Mesenchymal stem cell (in vitro differentiated cells and primary cell): ENCODE measurements at regions not wholly inside any gene's neighbourhood (a gene's known extent, or its start where the extent isn't known, plus 50 kb on each side); places are given as distances from the start of the nearest gene placed in this dataset.

Source experiments
- DNase-seq: peaks from one replicate; pipeline ENCODE4 v3.0.0-alpha.2; 2013
- H2AFZ ChIP-seq: one replicate; pipeline ENCODE4 v1.6.1; 2013; ENCODE audit warnings: low read depth, mild to moderate bottlenecking, control low read depth, inconsistent platforms, low read length, moderate library complexity
- H2AK5ac ChIP-seq: 2 replicates; pipeline ENCODE4 v1.6.1; 2013; ENCODE audit warnings: low read length, moderate library complexity, mild to moderate bottlenecking, inconsistent platforms; ENCODE audit not compliant: severe bottlenecking
- H2BK120ac ChIP-seq: one replicate; pipeline ENCODE4 v1.6.1; 2013; ENCODE audit warnings: low read depth, mild to moderate bottlenecking, inconsistent platforms, low read length, moderate library complexity
- H2BK12ac ChIP-seq, 2 experiments: one replicate each; pipeline ENCODE4 v1.6.1; 2013; ENCODE audit warnings: inconsistent platforms in 2 of 2, low read length in 2 of 2, mild to moderate bottlenecking in 2 of 2, moderate library complexity in 2 of 2, control low read depth in 1 of 2
- H2BK15ac ChIP-seq: one replicate; pipeline ENCODE4 v1.6.1; 2013; ENCODE audit warnings: mild to moderate bottlenecking, low read depth, inconsistent platforms; ENCODE audit not compliant: poor library complexity, severe bottlenecking
- H2BK5ac ChIP-seq: 2 replicates; pipeline ENCODE4 v1.6.1; 2013; ENCODE audit warnings: low read depth, mild to moderate bottlenecking, low read length, control low read depth, inconsistent platforms; ENCODE audit not compliant: poor library complexity, severe bottlenecking
- H3K14ac ChIP-seq, 2 experiments: one replicate each; pipeline ENCODE4 v1.6.1; 2013; ENCODE audit warnings: inconsistent platforms in 2 of 2, low read length in 2 of 2, control low read depth in 1 of 2, mild to moderate bottlenecking in 1 of 2, moderate library complexity in 1 of 2
- H3K18ac ChIP-seq, 2 experiments: one replicate each; pipeline ENCODE4 v1.6.1; 2013; ENCODE audit warnings: inconsistent platforms in 2 of 2, low read length in 2 of 2, control low read depth in 1 of 2, low read depth in 1 of 2, mild to moderate bottlenecking in 1 of 2
- H3K23ac ChIP-seq, 2 experiments: one replicate each; pipeline ENCODE4 v1.6.1; 2013; ENCODE audit warnings: inconsistent platforms in 2 of 2, low read length in 2 of 2, mild to moderate bottlenecking in 2 of 2, moderate library complexity in 2 of 2, control low read depth in 1 of 2
- H3K27ac ChIP-seq: 2 replicates; pipeline ENCODE4 v1.5.1; 2013; ENCODE audit warnings: mild to moderate bottlenecking, moderate library complexity, low read length, control low read depth, inconsistent platforms; ENCODE audit not compliant: poor library complexity, severe bottlenecking
- H3K27me3 ChIP-seq, 2 experiments: 2 replicates each; pipeline versions ENCODE4 v1.6.1 to v1.7.0; 2013; ENCODE audit warnings: low read length in 2 of 2, mild to moderate bottlenecking in 2 of 2, moderate library complexity in 2 of 2, control low read depth in 1 of 2, inconsistent platforms in 1 of 2; ENCODE audit not compliant: control insufficient read depth in 1 of 2, insufficient read depth in 1 of 2
- H3K36me3 ChIP-seq, 2 experiments: 2 replicates each; pipeline versions ENCODE4 v1.6.1 to v1.7.0; 2013; ENCODE audit warnings: low read length in 2 of 2, control low read depth in 1 of 2, inconsistent platforms in 1 of 2, low read depth in 1 of 2, mild to moderate bottlenecking in 1 of 2; ENCODE audit not compliant: insufficient read depth in 2 of 2, control insufficient read depth in 1 of 2
- H3K4ac ChIP-seq, 2 experiments: one replicate each; pipeline ENCODE4 v1.6.1; 2013; ENCODE audit warnings: inconsistent platforms in 2 of 2, low read length in 2 of 2, mild to moderate bottlenecking in 2 of 2, moderate library complexity in 2 of 2, control low read depth in 1 of 2, low read depth in 1 of 2
- H3K4me1 ChIP-seq: 2 replicates; pipeline ENCODE4 v1.6.1; 2013; ENCODE audit warnings: low read depth, low read length, control low read depth; ENCODE audit not compliant: control insufficient read depth, insufficient read depth
- H3K4me2 ChIP-seq: 2 replicates; pipeline ENCODE4 v1.6.1; 2013; ENCODE audit warnings: low read length, mild to moderate bottlenecking, inconsistent platforms; ENCODE audit not compliant: poor library complexity, severe bottlenecking
- H3K4me3 ChIP-seq, 2 experiments: 2 replicates each; pipeline versions ENCODE4 v1.5.1 to v1.7.0; 2013; ENCODE audit warnings: low read length in 2 of 2, mild to moderate bottlenecking in 2 of 2, control low read depth in 1 of 2, low read depth in 1 of 2; ENCODE audit not compliant: insufficient read depth in 1 of 2
- H3K79me1 ChIP-seq: replicated peaks from 2 replicates; pipeline ENCODE4 v1.6.1; 2013; ENCODE audit warnings: mild to moderate bottlenecking, control low read depth, low read length, inconsistent platforms; ENCODE audit not compliant: poor library complexity, severe bottlenecking
- H3K9ac ChIP-seq: 2 replicates; pipeline ENCODE4 v1.7.0; 2013; ENCODE audit warnings: mild to moderate bottlenecking, low read length, moderate library complexity
- H3K9me3 ChIP-seq: 2 replicates; pipeline ENCODE4 v1.7.0; 2013; ENCODE audit warnings: mild to moderate bottlenecking, low read length; ENCODE audit not compliant: control insufficient read depth
- H4K8ac ChIP-seq: one replicate; pipeline ENCODE4 v1.6.1; 2013; ENCODE audit warnings: inconsistent platforms, mild to moderate bottlenecking, low read length, moderate library complexity
- H4K91ac ChIP-seq: one replicate; pipeline ENCODE4 v1.6.1; 2013; ENCODE audit warnings: mild to moderate bottlenecking, low read length, inconsistent platforms
- WGBS: methylation state at CpG from one replicate; pipeline ENCODE4 v1.1.7; 2013; ENCODE audit warnings: mixed read lengths; 5-methylcytosine and 5-hydroxymethylcytosine counted together

DNA sequence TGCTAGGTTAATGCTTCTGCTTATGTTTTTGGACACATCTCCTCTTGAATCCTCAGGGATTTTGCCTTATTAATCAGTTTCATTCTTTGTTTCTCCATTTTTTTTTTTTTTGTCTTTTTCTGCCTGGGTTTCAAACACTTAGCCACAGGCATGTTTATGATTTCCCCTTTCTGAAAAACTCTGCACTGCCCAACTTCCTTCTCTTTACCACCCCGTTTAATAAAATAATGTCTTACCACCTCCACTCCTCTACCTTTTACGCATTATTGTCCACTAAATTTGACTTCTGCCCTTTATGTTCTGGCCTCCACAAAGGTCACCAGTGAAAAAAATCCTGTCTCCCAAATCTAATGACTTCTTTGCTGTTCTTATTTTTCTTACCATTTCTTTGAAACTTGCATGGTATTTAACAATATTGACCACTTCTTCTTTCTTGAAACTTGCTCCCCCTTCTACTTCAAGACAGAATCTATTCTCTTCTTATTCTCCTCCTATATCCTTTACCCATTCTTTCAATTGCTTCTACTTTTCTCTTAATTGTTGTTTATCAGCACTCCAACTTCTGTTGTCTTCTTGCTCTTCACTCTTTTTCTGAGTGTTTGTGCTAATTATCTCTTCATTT lies 150.3 kb downstream of the TNFSF18 start:
- H3K18ac ChIP-seq: peak overlapping the region in 1 of 2 experiments; percentile 79
- no peak overlapping the region for H2BK15ac ChIP-seq
- no peak overlapping the region for H2AFZ ChIP-seq
- peak overlapping the region; percentile 73 for H2AK5ac ChIP-seq
- WGBS: 74% methylated on average over 2 of the region's 2 CpGs
- no peaks in the 10 kb centered on the region for H3K27me3 ChIP-seq
- H3K4me1 ChIP-seq: no peaks in the 10 kb centered on the region
- H2BK5ac ChIP-seq: no peak overlapping the region
- H3K4ac ChIP-seq: peak overlapping the region in 1 of 2 experiments; percentile 51
- no peak overlapping the region for H4K8ac ChIP-seq
- no peaks in the 10 kb centered on the region for H3K79me1 ChIP-seq
- H4K91ac ChIP-seq: no peak overlapping the region
- no peak for DNase-seq
- no peak overlapping the region for H3K4me3 ChIP-seq
- H3K27ac ChIP-seq: no peak overlapping the region
- H3K14ac ChIP-seq: no peak overlapping the region
- H3K23ac ChIP-seq: no peak overlapping the region
- H2BK120ac ChIP-seq: peak overlapping the region; percentile 85
- no peak overlapping the region for H2BK12ac ChIP-seq
- no peak overlapping the region for H3K9ac ChIP-seq
- no peaks in the 10 kb centered on the region for H3K9me3 ChIP-seq
- no peaks in the 10 kb centered on the region for H3K36me3 ChIP-seq
- H3K4me2 ChIP-seq: no peak overlapping the region

DNA sequence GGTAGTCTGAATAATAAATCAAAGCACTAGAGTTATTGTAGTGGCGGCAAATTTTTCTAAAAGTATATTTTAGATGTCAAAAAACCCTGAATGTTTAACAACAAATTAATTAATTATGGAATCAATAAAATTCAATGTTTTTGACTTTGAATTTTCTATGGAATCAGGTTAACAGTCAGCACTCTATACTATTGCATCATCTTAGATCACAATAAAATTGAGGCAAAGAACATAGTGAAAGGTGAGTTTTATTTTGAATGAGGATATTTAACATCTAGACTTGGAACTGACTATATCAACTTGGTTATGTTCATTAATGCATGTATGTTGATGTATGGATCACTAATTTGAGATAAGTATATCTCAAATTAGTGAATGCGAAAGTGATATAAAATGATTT lies 148.5 kb downstream of the TNFSF18 start:
- Histone ChIP-seq H2AK5ac (no peak overlapping the region), H3K4ac (no peak overlapping the region), H3K4me2 (no peak overlapping the region), H3K27me3 (no peaks in the 10 kb centered on the region), H3K9me3 (no peaks in the 10 kb centered on the region), H2BK12ac (no peak overlapping the region), H4K91ac (no peak overlapping the region), H3K18ac (no peak overlapping the region), H2BK5ac (no peak overlapping the region), H3K9ac (no peak overlapping the region), H3K23ac (no peak overlapping the region), H3K79me1 (no peaks in the 10 kb centered on the region), H2AFZ (no peak overlapping the region), H3K36me3 (no peaks in the 10 kb centered on the region), H2BK15ac (no peak overlapping the region), H2BK120ac (no peak overlapping the region), H4K8ac (no peak overlapping the region), H3K14ac (no peak overlapping the region), H3K4me1 (no peaks in the 10 kb centered on the region), H3K27ac (no peak overlapping the region), H3K4me3 (no peak overlapping the region)
- WGBS: 100% methylated on average over 1 of the region's 2 CpGs
- no peak for DNase-seq

DNA sequence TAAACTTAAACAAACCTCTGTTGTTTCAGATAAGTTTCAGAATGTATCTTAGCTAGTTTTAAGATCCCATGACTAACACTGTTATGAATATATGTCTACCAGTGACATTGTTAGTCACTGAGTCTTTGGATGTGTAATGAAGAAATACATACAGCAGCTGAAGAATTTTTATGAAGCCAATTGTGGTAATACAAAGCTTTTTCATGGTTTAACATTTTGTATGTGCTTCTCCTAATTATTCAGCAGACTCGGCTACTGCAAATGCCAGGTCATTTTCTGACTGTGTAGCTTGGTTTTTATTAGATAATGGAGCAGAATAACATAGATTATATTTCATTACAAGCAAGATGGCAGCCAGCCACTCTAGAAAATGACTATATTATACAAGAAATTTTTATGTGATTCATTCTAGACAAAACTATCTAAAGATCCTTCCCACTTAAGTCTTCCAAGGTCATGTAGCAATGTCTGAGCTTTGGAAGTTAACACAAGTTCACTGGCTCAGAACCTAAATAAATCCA lies 147.8 kb downstream of the TNFSF18 start:
- Histone ChIP-seq H3K9me3 (no peaks in the 10 kb centered on the region), H2BK12ac (no peak overlapping the region), H2BK15ac (no peak overlapping the region), H3K36me3 (no peaks in the 10 kb centered on the region), H3K4ac (no peak overlapping the region), H3K27ac (peak overlapping the region; percentile 78), H3K27me3 (no peaks in the 10 kb centered on the region), H4K8ac (no peak overlapping the region), H4K91ac (no peak overlapping the region), H3K4me1 (no peaks in the 10 kb centered on the region), H3K18ac (no peak overlapping the region), H3K4me2 (no peak overlapping the region), H2AFZ (no peak overlapping the region), H2BK120ac (no peak overlapping the region), H2AK5ac (no peak overlapping the region), H2BK5ac (peak overlapping the region; percentile 19), H3K14ac (no peak overlapping the region), H3K23ac (no peak overlapping the region), H3K9ac (no peak overlapping the region), H3K4me3 (no peak overlapping the region), H3K79me1 (no peaks in the 10 kb centered on the region)
- DNase-seq: peak; percentile 73
- WGBS: no CpG with 5 or more reads among the region's 1 CpG

DNA sequence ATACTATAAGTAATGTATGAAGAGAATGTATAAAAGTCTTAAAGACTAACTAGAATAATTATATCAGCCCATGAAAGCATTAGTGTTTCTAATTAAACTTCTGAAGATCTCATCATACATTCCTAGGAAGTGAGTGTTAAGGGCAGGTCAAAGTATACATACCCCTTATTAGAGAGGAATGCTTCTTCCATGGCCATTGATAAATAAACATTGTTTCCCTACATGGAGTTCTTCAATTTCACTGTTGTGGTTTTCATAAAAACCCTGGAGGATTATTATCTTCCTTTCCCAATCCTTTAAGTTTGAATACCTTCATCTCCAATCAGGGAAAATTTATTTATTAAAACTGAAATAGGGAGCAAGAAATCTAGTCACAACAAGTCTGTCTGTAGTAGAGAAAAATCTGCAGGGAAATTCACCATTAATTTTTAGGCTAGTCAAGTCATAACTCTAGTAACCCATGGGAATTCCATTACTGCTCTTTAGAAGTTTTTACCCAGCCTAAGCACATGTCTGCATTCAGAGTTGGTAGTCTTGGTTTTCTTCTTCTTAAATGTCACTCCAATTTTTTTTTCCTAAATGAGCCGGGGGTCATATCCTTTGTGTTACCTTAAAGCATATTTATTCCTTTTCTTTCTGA lies 147.0 kb downstream of the TNFSF18 start:
- H4K8ac ChIP-seq: no peak overlapping the region
- no peaks in the 10 kb centered on the region for H3K79me1 ChIP-seq
- H3K18ac ChIP-seq: peak overlapping the region in 1 of 2 experiments; percentile 83
- no peak overlapping the region for H3K14ac ChIP-seq
- peak; percentile 58 for DNase-seq
- no peak overlapping the region for H3K4me3 ChIP-seq
- H2BK5ac ChIP-seq: no peak overlapping the region
- no peak overlapping the region for H2BK15ac ChIP-seq
- no peak overlapping the region for H3K4me2 ChIP-seq
- H2BK120ac ChIP-seq: peak overlapping the region; percentile 94
- H2BK12ac ChIP-seq: no peak overlapping the region
- H3K27ac ChIP-seq: peak overlapping the region; percentile 78
- H2AFZ ChIP-seq: no peak overlapping the region
- no peak overlapping the region for H4K91ac ChIP-seq
- no peaks in the 10 kb centered on the region for H3K27me3 ChIP-seq
- no peak overlapping the region for H3K9ac ChIP-seq
- peak overlapping the region in 1 of 2 experiments; percentile 80 for H3K4ac ChIP-seq
- no peaks in the 10 kb centered on the region for H3K36me3 ChIP-seq
- no peak overlapping the region for H3K23ac ChIP-seq
- H3K4me1 ChIP-seq: no peaks in the 10 kb centered on the region
- H2AK5ac ChIP-seq: peak overlapping the region; percentile 93
- H3K9me3 ChIP-seq: no peaks in the 10 kb centered on the region
- WGBS: no CpG with 5 or more reads among the region's 1 CpG
